ENCODE measurements at regions not wholly inside any gene's neighbourhood (a gene's known extent, or its start where the extent isn't known, plus 50 kb on each side); places are given as distances from the start of the nearest gene placed in this dataset.

DNA sequence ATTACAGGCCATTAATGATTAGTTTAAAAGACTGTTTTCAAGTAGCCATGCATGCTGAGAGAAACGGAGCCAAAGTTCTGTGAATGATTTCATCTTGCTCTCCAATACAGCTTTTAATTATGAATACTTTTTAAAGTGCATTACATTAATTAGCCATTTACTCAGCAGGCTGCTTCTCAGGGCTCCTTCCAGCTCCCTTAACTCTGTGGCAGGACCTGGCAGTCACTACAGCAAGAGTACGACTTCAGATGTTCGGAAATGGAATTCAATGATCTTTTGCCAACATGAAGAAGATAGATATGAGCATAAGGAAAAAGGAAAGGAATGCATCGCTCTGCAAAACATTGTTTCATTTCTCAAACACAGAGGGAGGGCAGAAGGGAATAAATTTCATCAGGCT lies 987.2 kb downstream of the PDHA2 start:
- H3K27ac ChIP-seq: no peak overlapping the region
- no peak for TF ChIP-seq ZFX (IDR thresholded peaks at IDR 0.05; ENCODE audit: borderline replicate concordance)
- TF ChIP-seq CTCF (IDR thresholded peaks at IDR 0.05): no peak

- TF ChIP-seq CTCF (IDR thresholded peaks at IDR 0.05): no peak
- no peak for TF ChIP-seq ZFX (IDR thresholded peaks at IDR 0.05; ENCODE audit: borderline replicate concordance)
Measured at GRCh38 chr4:96833831-96834230, 993.9 kb downstream of the PDHA2 start.

DNA sequence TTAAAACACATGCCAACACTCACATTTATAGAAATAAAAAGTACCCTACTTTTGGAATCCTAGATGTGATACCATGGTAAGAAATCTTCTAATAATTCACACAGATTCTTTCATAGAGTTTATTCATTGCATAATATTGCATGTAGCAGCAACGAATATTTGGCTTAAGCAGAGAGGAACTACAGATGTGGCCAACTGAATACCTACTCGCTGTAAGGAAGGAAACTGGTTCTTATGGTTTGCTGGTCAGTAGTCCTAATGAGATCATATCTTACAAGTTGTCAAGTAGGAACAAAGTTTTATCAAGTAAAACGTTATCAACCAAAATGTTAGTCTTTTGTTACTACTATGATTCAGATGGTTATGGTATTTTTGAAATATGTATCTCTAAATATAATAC lies 996.1 kb downstream of the PDHA2 start:
- no peak for TF ChIP-seq ZFX (IDR thresholded peaks at IDR 0.05; ENCODE audit: borderline replicate concordance)
- TF ChIP-seq CTCF (IDR thresholded peaks at IDR 0.05): no peak
- H3K27ac ChIP-seq: no peak overlapping the region

More at GRCh38 chr4:96833831-96834230, 993.9 kb downstream of the PDHA2 start:
- 0 out of 2 replicates have a peak overlapping the region, but pooled peaks have one; percentile 2 for H3K27ac ChIP-seq

GRCh38 chr4:96839441-96839840 lies 999.5 kb downstream of the PDHA2 start:
- H3K27ac ChIP-seq: no peak overlapping the region
- no peak for TF ChIP-seq ZFX (IDR thresholded peaks at IDR 0.05; ENCODE audit: borderline replicate concordance)
- no peak for TF ChIP-seq CTCF (IDR thresholded peaks at IDR 0.05)

DNA sequence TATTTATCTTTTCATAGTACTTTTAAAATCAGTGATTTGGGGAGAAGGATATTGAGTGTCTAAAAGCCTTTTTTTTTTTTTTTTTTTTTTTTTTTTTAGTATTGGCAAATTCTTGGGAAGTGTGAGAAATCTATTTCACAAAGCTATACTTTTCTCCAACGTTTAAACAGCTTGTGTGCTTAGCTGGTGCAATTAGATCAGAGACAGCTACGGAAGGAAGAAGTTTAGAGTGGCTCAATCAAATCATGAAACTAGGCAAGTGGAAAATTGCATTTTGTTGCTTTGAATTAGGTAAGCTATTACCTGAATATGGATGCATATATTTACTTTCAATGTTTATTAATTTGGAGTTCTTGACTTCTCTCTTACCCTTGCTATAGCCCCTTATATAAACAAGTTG lies 1001.9 kb downstream of the PDHA2 start:
- no peak overlapping the region for H3K27ac ChIP-seq
- TF ChIP-seq CTCF (IDR thresholded peaks at IDR 0.05) (no peak), ZFX (IDR thresholded peaks at IDR 0.05; ENCODE audit: borderline replicate concordance) (no peak)

DNA sequence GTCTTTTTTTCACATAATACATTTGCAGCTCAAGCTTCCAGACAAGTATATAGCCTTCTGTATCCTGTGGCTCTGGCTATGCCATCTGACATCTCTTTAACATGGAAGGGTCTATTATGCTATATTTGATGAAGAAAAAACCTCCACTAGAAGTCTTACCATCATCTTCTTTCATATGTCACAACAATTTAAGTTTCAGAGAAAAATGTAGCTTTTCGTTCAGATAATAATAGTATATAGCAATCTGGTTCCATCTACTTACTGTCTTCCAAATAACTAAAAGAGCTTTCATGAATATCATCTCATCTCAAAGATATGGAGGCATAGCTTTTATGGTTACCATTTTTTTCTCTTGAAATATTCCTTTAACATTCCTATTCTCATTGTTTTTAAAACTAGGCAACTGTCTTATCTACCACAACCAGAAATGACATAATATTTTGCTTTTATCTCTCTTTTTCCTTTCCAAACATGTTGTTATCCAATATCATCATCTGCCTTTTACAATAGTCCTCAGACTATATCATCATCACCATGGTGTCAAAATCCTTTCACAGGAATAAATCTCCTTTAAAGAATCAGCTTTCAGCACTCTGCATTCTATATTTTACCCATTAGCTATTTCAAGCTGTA lies 1005.1 kb downstream of the PDHA2 start:
- TF ChIP-seq ZFX (IDR thresholded peaks at IDR 0.05; ENCODE audit: borderline replicate concordance): no peak
- no peak for TF ChIP-seq CTCF (IDR thresholded peaks at IDR 0.05)
- H3K27ac ChIP-seq: no peak overlapping the region

DNA sequence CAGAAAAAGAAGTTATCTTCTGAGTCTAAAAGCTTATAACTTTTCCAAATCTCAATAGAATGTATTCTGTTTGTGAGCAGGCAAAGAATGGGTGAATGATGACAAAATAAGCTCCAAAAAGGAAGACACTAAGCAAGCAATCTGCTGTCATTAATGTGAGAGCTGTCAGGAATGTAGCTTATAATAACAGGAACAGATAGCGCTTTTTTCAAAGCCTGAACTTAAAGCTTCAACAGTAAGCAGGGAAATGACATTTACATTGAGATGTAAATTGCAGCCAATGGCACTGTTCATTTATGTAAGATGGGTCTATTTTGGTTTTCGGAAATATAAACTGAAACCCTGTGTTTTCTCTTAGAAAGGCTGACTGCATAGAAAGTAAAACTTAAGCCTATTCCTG lies 1005.9 kb downstream of the PDHA2 start:
- no peak for TF ChIP-seq ZFX (IDR thresholded peaks at IDR 0.05; ENCODE audit: borderline replicate concordance)
- H3K27ac ChIP-seq: no peak overlapping the region

DNA sequence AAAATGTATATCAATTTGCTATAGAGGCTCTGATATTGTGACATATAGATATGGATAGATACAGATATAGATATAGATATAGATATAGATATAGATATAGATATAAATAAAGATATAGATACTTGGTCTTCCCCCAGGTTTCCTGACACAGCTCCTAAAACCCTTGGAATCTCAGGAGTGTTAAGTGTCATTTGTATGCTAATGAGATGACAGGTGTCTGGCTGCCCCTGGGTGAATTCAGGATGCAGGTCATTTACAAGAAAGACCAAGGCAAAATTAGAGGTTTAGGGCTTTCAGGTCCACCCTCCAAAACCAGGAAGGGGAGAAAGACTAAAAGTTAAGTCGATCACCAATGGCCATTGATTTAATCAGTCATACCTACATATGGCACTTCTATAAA lies 1034.8 kb downstream of the PDHA2 start:
- no peak overlapping the region for H3K27ac ChIP-seq
- TF ChIP-seq ZFX (IDR thresholded peaks at IDR 0.05; ENCODE audit: borderline replicate concordance) (no peak), CTCF (IDR thresholded peaks at IDR 0.05) (no peak)

Measured in 22Rv1 (cell line).